ENCODE measurements at regions not wholly inside any gene's neighbourhood (a gene's known extent, or its start where the extent isn't known, plus 50 kb on each side); places are given as distances from the start of the nearest gene placed in this dataset.

DNA sequence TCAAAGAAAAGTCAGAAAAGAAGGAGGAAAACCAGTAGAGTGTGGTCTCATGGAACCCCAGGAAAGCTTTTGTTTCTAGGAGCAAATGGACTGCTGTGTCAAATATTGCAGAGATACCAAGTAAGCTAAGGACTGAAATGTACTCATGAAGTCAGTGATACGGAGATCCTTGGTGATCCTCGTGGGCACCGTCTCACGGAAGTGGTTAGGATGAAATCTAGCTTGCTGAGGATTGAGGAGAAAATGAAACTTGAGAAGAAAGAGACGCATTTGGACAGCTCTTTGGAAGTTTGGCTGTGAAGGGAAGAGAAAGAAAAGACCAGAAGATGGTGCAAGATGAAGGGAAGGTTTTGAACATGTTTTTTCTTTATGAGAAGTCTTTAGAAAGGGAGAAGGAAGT, 104.0 kb upstream of the CCND2 start:
- no peak for TF ChIP-seq POLR2A (IDR thresholded peaks at IDR 0.05)
- TF ChIP-seq, protein P1, sequence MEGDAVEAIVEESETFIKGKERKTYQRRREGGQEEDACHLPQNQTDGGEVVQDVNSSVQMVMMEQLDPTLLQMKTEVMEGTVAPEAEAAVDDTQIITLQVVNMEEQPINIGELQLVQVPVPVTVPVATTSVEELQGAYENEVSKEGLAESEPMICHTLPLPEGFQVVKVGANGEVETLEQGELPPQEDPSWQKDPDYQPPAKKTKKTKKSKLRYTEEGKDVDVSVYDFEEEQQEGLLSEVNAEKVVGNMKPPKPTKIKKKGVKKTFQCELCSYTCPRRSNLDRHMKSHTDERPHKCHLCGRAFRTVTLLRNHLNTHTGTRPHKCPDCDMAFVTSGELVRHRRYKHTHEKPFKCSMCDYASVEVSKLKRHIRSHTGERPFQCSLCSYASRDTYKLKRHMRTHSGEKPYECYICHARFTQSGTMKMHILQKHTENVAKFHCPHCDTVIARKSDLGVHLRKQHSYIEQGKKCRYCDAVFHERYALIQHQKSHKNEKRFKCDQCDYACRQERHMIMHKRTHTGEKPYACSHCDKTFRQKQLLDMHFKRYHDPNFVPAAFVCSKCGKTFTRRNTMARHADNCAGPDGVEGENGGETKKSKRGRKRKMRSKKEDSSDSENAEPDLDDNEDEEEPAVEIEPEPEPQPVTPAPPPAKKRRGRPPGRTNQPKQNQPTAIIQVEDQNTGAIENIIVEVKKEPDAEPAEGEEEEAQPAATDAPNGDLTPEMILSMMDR (IDR thresholded peaks at IDR 0.05) = no peak

Measured in breast epithelium (tissue), 3 donors.